GM18873 (cell line): ENCODE measurements at regions not wholly inside any gene's neighbourhood (a gene's known extent, or its start where the extent isn't known, plus 50 kb on each side); places are given as distances from the start of the nearest gene placed in this dataset.
A peak's percentile ranks its signal among the peaks of the same experiment; 100 is the strongest.

Experiments
- ATAC-seq: cut with Tn5 transposase; IDR thresholded peaks from one replicate; pipeline ENCODE4 v1.9.1; 2021; ENCODE audit warnings: mild to moderate bottlenecking, moderate library complexity, moderate number of reproducible peaks; ENCODE audit not compliant: unreplicated experiment, low FRiP score

- no peak for ATAC-seq
Measured at GRCh38 chr2:181145645-181146044, 165.2 kb downstream of the UBE2E3 start.

GRCh38 chr2:181146171-181146570 lies 165.8 kb downstream of the UBE2E3 start:
- ATAC-seq, result no peak

GRCh38 chr2:181149056-181149455 lies 168.7 kb downstream of the UBE2E3 start:
- no peak for ATAC-seq

GRCh38 chr2:181152226-181152625 lies 171.8 kb downstream of the UBE2E3 start:
- ATAC-seq, result no peak

DNA sequence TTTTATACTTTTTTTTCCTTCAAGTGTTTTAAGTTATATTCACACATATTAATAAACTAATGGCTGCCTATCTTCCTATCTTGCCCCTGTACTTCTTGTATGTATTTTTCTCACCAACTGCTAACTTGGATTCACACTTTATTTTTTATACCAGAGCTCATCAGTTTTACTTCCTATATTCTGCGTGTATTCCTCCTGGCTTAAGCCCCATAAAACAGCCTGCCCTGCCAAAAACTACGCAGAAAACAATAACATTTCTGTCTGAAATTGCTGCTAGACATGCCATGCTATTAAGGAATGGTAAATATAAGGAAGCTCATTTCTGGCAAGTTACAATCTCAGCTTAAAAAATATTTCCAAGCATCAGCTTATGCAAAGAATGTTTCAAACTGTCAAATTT lies 172.3 kb downstream of the UBE2E3 start:
- no peak for ATAC-seq

GRCh38 chr2:181153886-181154285 lies 173.5 kb downstream of the UBE2E3 start:
- no peak for ATAC-seq

GRCh38 chr2:181157326-181157725 lies 176.9 kb downstream of the UBE2E3 start:
- no peak for ATAC-seq

GRCh38 chr2:181158427-181158826 lies 178.0 kb downstream of the UBE2E3 start:
- ATAC-seq, result no peak

- ATAC-seq, result no peak
Measured at GRCh38 chr2:181161615-181162014, 181.2 kb downstream of the UBE2E3 start.

GRCh38 chr2:181163139-181163538 lies 182.7 kb downstream of the UBE2E3 start:
- ATAC-seq, result no peak

DNA sequence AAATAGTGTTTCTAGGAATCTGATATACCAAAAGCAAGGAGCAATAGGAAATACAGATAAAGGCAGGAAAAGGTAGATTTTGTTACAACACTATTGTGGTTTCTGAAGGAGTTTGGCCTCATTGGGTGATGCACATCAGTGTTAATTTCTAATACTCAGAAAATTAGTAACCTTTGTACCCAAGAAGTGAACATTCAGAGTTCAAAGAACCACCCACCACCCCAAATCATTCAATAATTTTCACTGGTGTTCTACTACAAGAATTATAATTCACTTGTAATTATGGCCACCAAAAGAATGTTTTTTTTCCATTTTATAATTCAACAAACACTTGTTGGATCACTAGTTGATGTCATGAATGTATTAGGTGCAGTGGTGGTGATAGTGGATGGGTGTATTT lies 183.3 kb downstream of the UBE2E3 start:
- no peak for ATAC-seq

DNA sequence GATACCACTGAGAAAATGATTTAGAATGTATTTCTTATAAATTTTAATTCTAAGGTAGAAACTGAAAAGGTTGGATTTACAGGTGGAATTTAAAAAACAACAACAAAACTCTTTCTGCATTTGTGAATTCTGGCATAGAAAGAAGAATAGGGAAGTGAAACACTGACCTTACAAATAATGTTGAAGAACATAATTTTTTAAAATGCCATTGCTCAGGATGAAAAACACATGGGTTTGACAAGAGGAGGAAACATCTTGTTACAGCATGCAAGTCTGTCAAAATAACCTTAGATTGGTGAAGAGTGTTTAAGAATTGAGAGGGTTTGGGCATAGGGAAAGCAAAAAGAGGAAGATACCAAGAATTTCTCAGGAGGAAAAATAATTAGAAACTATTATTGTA lies 184.3 kb downstream of the UBE2E3 start:
- peak; percentile 54 for ATAC-seq

DNA sequence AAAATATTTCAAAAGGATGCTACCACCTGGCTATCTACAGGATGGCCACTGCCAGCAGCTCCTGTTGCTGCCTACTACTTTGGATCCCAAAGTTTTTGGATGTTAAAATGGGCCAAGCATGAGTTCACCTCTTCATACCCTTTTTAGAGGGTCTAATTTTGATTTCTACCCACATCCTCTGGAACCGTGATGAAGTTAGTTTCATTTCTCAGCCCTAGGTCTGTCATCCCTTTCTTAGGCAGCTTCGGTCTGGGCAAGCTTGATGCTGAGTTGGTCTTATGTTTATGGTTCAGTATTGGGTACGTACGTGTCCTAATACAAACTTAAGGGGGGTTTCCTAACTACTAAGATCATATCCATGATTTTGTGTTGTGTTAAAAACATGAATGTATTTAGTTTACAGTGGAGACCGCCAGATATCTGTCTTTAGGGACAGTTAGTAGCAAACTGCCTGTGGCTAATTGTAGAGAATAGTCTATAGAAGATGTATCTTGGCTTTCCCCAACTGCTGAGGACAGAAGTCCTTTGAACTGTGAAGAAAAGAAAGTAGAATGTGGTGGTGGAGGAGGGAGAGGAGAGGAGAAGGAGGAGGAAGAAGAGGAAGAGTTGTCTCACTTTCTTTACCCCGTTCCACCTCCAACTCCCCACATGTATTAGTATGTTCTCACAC lies 184.9 kb downstream of the UBE2E3 start:
- peak; percentile 59 for ATAC-seq

GRCh38 chr2:181169503-181169902 lies 189.1 kb downstream of the UBE2E3 start:
- ATAC-seq, result no peak

DNA sequence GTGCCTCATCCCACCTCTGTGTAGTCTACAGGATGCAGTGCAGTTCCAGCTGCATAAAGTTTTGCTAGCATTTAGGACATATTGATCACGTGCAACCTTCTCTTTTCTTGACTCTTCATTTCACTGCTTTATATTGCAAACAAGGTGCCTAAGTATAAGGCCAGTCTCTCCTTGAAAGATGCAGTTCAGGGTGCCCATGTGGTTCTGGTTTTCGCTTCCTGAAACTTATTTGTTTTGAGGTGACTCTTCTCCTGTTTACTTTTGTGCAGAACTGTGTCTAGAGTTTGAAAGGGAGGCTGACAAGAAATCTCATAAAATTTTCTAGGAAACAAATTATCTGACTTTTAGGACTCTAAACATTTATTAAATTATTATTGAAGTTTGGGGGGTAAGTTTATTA lies 189.9 kb downstream of the UBE2E3 start:
- no peak for ATAC-seq

DNA sequence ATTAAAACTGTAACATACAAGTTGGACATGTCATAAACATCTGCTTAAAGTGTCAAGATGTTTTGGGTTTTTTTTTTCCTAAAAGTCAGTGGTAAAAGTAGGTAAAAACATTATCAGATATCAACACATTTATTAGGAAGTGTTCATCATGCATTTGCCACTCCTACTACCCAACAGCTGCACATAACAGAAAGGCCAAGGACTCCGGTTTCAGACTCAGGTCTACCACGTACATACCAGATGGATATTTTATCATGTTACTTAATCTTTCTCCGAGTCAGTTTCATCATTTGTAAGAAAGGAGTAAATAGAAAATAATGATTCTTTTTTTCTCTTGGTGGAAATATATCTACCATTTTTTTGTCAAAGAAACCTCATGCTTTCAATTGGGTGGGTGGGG lies 192.3 kb downstream of the UBE2E3 start:
- no peak for ATAC-seq

- no peak for ATAC-seq
Measured at GRCh38 chr2:181174611-181175580, 194.5 kb downstream of the UBE2E3 start.

GRCh38 chr2:181176540-181176939 lies 196.1 kb downstream of the UBE2E3 start:
- ATAC-seq, result no peak

GRCh38 chr2:181177376-181177775 lies 197.0 kb downstream of the UBE2E3 start:
- no peak for ATAC-seq

DNA sequence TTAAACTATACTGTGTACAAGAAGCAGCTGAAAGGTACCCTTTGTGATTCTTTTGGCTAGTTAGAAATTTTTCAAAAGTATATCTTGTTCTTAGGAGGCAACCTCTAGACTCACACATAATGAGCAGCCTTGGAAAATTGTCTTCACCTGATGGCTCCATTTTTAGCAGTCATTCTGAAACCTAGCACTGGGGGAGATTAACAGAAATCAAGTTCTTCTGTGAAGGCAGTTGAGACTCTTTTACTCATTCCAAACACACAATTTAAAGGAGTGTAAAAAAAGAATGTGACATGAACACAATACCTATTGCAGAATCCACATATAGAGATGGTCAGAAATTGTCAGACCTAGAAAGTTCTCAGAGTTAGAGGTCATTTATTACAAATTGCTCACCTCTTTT lies 197.7 kb downstream of the UBE2E3 start:
- ATAC-seq, result no peak

DNA sequence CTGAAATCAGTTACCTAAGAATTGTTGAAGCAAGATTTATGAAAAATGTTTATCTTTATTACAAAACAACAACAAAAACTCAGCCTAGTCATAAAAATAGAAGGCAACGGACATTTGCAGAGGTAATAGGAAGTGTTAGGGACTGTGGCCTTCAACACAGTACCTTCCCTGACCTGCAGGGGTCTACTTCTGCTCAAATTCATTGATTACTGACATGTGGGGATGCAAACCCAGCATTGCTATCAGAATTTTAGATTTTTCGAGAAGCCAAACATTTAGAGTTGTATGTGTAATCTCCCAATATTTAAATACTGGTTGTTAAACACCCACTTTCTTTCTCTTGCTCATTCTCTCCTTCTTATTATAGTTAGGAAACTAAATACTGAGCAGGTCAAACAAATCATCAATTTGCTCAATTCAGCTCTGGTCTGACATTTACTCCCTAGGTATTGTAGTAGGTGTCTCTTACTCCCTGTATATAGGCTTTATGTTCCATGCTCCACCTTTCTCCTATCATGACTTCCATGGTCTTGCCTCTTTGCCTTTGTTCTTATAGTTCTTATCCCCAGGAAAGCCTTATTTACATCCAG lies 198.5 kb downstream of the UBE2E3 start:
- ATAC-seq, result no peak
